GM12891 (cell line): ENCODE measurements at regions not wholly inside any gene's neighbourhood (a gene's known extent, or its start where the extent isn't known, plus 50 kb on each side); places are given as distances from the start of the nearest gene placed in this dataset.

Source experiments
- PAX5 ChIP-seq: IDR thresholded peaks from 2 replicates; pipeline ENCODE4 v1.6.1; 2011; ENCODE audit warnings: low read length, moderate library complexity, mild to moderate bottlenecking; ENCODE audit not compliant: insufficient read depth, severe bottlenecking
- POLR2A ChIP-seq: IDR thresholded peaks from 2 replicates; pipeline ENCODE4 v1.6.1; 2011; ENCODE audit warnings: low read depth, low read length, control low read depth
- POLR2AphosphoS5 ChIP-seq: IDR thresholded peaks from 2 replicates; pipeline ENCODE4 v1.6.1; 2011; ENCODE audit warnings: low read depth, low read length, control low read depth
- TAF1 ChIP-seq: IDR thresholded peaks from 2 replicates; pipeline ENCODE4 v1.6.1; 2011; ENCODE audit warnings: low read depth, low read length, control low read depth

- TF ChIP-seq POLR2A (no peak), TAF1 (no peak), POLR2AphosphoS5 (no peak), PAX5 (no peak)
Observed at GRCh38 chr3:152516216-152516615, 247.5 kb downstream of the MBNL1 start.
